Loucy (cell line): ENCODE measurements at regions not wholly inside any gene's neighbourhood (a gene's known extent, or its start where the extent isn't known, plus 50 kb on each side); places are given as distances from the start of the nearest gene placed in this dataset.

ENCODE experiments used
- H2AFZ ChIP-seq: fragments of 200-600 bp; sonication (generic); 2 replicates; pipeline ENCODE4 v1.6.0; 2016; ENCODE audit warnings: antibody characterized with exemption, mild to moderate bottlenecking, low read length, moderate library complexity
- H3F3A ChIP-seq: fragments of 200-600 bp; 2 replicates; pipeline ENCODE4 v1.6.0; 2016; ENCODE audit warnings: antibody characterized with exemption, low read depth, mild to moderate bottlenecking
- H3K27me3 ChIP-seq: fragments of 200-600 bp; sonication (generic); 2 replicates; pipeline ENCODE4 v1.6.1; 2014; ENCODE audit warnings: low read length, mild to moderate bottlenecking; ENCODE audit not compliant: insufficient read depth, poor library complexity, severe bottlenecking
- H3K36me3 ChIP-seq: fragments of 200-600 bp; sonication (generic); 2 replicates; pipeline ENCODE4 v1.6.1; 2016; ENCODE audit warnings: low read length; ENCODE audit not compliant: insufficient read depth
- H3K4me1 ChIP-seq: fragments of 200-600 bp; sonication (generic); 2 replicates; pipeline ENCODE4 v1.5.1; 2014; ENCODE audit warnings: low read length, mild to moderate bottlenecking; ENCODE audit not compliant: insufficient read depth, poor library complexity, severe bottlenecking
- H3K4me2 ChIP-seq: fragments of 200-600 bp; sonication (generic); 2 replicates; pipeline ENCODE4 v1.6.0; 2014; ENCODE audit warnings: antibody characterized with exemption, low read length, low read depth, mild to moderate bottlenecking; ENCODE audit not compliant: poor library complexity, severe bottlenecking
- H3K4me3 ChIP-seq: fragments of 200-600 bp; sonication (generic); 2 replicates; pipeline ENCODE4 v1.5.1; 2014; ENCODE audit warnings: low read length, mild to moderate bottlenecking, mixed read lengths; ENCODE audit not compliant: poor library complexity, severe bottlenecking
- H3K79me2 ChIP-seq: fragments of 200-600 bp; sonication (generic); 2 replicates; pipeline ENCODE4 v1.6.1; 2014; ENCODE audit warnings: low read length; ENCODE audit not compliant: insufficient read depth
- H3K9ac ChIP-seq: fragments of 200-600 bp; sonication (generic); 2 replicates; pipeline ENCODE4 v1.6.0; 2014; ENCODE audit warnings: mild to moderate bottlenecking, low read depth, low read length, moderate library complexity; ENCODE audit not compliant: poor library complexity, severe bottlenecking
- H3K9me2 ChIP-seq: fragments of 200-600 bp; sonication (generic); replicated peaks from 2 replicates; pipeline ENCODE4 v1.6.1; 2016; ENCODE audit warnings: low read depth, low read length, mixed read lengths
- H3K9me3 ChIP-seq: fragments of 200-600 bp; sonication (generic); 2 replicates; pipeline ENCODE4 v1.6.1; 2014; ENCODE audit warnings: mild to moderate bottlenecking, antibody characterized with exemption, low read length, low read depth; ENCODE audit not compliant: insufficient read depth
- H4K20me1 ChIP-seq: fragments of 200-600 bp; sonication (generic); 2 replicates; pipeline ENCODE4 v1.6.0; 2014; ENCODE audit warnings: antibody characterized with exemption, low read length, mild to moderate bottlenecking; ENCODE audit not compliant: insufficient read depth, poor library complexity, severe bottlenecking
- EZH2phosphoT487 ChIP-seq: fragments of 200-600 bp; IDR thresholded peaks from 2 replicates; pipeline ENCODE4 v1.6.1; 2018; ENCODE audit warnings: antibody characterized with exemption, mild to moderate bottlenecking, moderate library complexity, borderline replicate concordance
- TF ChIP-seq, protein P1 (sequence below): fragments of 200-600 bp; sonication (generic); conservative IDR thresholded peaks from 2 replicates; pipeline ENCODE4 v1.5.1; 2014; ENCODE audit warnings: mild to moderate bottlenecking, antibody characterized with exemption, low read length

DNA sequence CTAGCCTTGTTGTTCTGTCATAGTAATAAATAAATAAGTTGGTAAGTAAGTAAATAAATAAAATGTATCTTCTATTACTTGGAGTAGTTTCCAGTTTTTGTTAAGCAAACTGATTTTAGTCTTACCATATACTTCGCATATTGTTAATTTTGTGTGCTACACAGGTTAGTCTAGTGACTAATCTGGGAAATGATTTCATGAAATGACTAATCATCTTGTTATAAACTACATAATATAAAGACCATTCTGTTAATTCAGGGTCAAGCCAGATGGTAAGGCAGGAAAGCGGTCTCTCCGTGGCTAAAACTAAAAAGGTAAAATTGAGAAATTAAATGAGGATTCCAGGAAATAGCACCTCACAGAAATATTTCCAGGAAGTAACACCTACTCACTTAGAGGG lies 58.5 kb upstream of the FOXP2 start:
- Histone ChIP-seq H3K27me3 (no peaks in the 10 kb centered on the region), H3K4me2 (no peak overlapping the region), H4K20me1 (no peaks in the 10 kb centered on the region), H3K79me2 (no peaks in the 10 kb centered on the region), H3K4me1 (no peaks in the 10 kb centered on the region), H3F3A (no peaks in the 10 kb centered on the region), H3K9ac (no peak overlapping the region), H3K36me3 (no peaks in the 10 kb centered on the region), H2AFZ (no peak overlapping the region), H3K9me3 (no peaks in the 10 kb centered on the region), H3K4me3 (no peak overlapping the region), H3K9me2 (no peaks in the 10 kb centered on the region)
- TF ChIP-seq EZH2phosphoT487: no peak
- TF ChIP-seq, protein P1, sequence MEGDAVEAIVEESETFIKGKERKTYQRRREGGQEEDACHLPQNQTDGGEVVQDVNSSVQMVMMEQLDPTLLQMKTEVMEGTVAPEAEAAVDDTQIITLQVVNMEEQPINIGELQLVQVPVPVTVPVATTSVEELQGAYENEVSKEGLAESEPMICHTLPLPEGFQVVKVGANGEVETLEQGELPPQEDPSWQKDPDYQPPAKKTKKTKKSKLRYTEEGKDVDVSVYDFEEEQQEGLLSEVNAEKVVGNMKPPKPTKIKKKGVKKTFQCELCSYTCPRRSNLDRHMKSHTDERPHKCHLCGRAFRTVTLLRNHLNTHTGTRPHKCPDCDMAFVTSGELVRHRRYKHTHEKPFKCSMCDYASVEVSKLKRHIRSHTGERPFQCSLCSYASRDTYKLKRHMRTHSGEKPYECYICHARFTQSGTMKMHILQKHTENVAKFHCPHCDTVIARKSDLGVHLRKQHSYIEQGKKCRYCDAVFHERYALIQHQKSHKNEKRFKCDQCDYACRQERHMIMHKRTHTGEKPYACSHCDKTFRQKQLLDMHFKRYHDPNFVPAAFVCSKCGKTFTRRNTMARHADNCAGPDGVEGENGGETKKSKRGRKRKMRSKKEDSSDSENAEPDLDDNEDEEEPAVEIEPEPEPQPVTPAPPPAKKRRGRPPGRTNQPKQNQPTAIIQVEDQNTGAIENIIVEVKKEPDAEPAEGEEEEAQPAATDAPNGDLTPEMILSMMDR: no peak

DNA sequence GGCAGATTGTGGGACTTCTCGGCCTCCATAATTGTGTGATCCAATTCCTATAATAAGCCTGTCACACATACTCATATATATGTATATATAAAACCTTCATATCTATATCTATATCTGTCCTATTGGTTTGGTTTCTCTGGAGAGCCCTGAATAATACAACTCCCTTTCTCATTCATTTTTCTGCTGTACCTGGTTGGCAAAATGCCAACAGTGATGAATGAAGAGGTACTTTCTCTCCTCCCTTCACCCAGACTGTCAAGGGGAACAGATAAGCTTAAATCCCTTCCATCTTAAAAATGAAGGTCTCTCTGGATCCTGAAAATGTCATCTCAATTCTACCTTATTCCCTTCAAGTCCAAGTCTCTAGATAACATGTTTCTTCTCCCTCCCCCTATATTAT lies 60.3 kb upstream of the FOXP2 start:
- H3K27me3 ChIP-seq: no peaks in the 10 kb centered on the region
- no peak overlapping the region for H3K4me2 ChIP-seq
- H3K4me1 ChIP-seq: no peaks in the 10 kb centered on the region
- TF ChIP-seq, protein P1: no peak
- TF ChIP-seq EZH2phosphoT487: no peak
- no peak overlapping the region for H2AFZ ChIP-seq
- no peak overlapping the region for H3K4me3 ChIP-seq
- no peaks in the 10 kb centered on the region for H3K9me2 ChIP-seq
- H3K36me3 ChIP-seq: no peaks in the 10 kb centered on the region
- no peaks in the 10 kb centered on the region for H3F3A ChIP-seq
- no peak overlapping the region for H3K9ac ChIP-seq
- H4K20me1 ChIP-seq: no peaks in the 10 kb centered on the region
- no peaks in the 10 kb centered on the region for H3K9me3 ChIP-seq
- no peaks in the 10 kb centered on the region for H3K79me2 ChIP-seq

DNA sequence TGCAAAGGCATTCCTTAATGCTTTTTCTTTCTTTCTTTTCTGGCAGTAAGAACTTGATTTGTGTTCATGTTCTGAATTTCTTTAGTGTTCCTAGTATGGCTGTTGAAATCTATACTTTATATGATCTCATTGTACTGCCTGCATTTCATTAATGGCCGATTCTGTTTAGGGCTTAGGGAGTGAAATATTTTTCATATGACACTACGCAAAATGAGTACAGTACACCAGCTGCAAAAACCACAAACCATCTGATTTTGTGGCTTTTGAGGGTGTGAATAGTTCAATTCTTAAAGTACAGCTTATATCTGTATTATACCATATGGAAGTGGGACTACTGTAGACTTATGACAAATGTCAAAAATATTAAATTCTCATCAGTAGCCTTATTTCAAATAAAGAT lies 69.1 kb upstream of the FOXP2 start:
- Histone ChIP-seq H3K9me2 (no peaks in the 10 kb centered on the region), H3K4me3 (no peak overlapping the region), H3K27me3 (no peaks in the 10 kb centered on the region), H3K9ac (no peak overlapping the region), H3K4me1 (no peaks in the 10 kb centered on the region), H3K36me3 (no peaks in the 10 kb centered on the region), H3K4me2 (no peak overlapping the region), H3K9me3 (no peaks in the 10 kb centered on the region), H3F3A (no peaks in the 10 kb centered on the region), H3K79me2 (no peaks in the 10 kb centered on the region), H2AFZ (no peak overlapping the region), H4K20me1 (no peaks in the 10 kb centered on the region)
- TF ChIP-seq, protein P1: no peak
- no peak for TF ChIP-seq EZH2phosphoT487
